Right cardiac atrium (tissue), 5 donors: ENCODE measurements at regions not wholly inside any gene's neighbourhood (a gene's known extent, or its start where the extent isn't known, plus 50 kb on each side); places are given as distances from the start of the nearest gene placed in this dataset.
A peak's percentile ranks its signal among the peaks of the same experiment; 100 is the strongest.

Experiments
- ATAC-seq, 2 donors: fragments of 200-7000 bp; cut with Tn5 transposase; one replicate each; pipeline versions ENCODE4 v1.8.0 to v1.9.1; 2020; ENCODE audit warnings: moderate library complexity in 2 of 2, mild to moderate bottlenecking in 1 of 2
- DNase-seq, 3 donors: peaks; one replicate each; pipeline ENCODE4 v3.0.0-alpha.2; 2020
- H3K27ac ChIP-seq: one replicate; pipeline ENCODE4 v1.5.1; 2013; ENCODE audit warnings: mild to moderate bottlenecking, low read length, control low read depth, moderate library complexity
- H3K27me3 ChIP-seq: one replicate; pipeline ENCODE4 v1.6.1; 2013; ENCODE audit not compliant: control insufficient read depth, insufficient read depth
- H3K4me1 ChIP-seq: one replicate; pipeline ENCODE4 v1.6.1; 2013; ENCODE audit warnings: low read length; ENCODE audit not compliant: control insufficient read depth, insufficient read depth
- H3K4me3 ChIP-seq: one replicate; pipeline ENCODE4 v1.5.1; 2013; ENCODE audit warnings: low read length, control low read depth
- H3K9me3 ChIP-seq: one replicate; pipeline ENCODE4 v1.6.1; 2013; ENCODE audit warnings: low read length; ENCODE audit not compliant: control insufficient read depth
- WGBS: extraction: QIAGEN DNeasy Blood & Tissue Kit; methylation state at CpG from one replicate; pipeline ENCODE4 v1.1.7; 2013; 5-methylcytosine and 5-hydroxymethylcytosine counted together
- intact Hi-C, 4 donors: fragments of 100-400 bp; cut with DNase I; formaldehyde crosslinking; loops; one replicate each; pipeline versions ENCODE4 v1.11.0 to v1.14.0; 2022 to 2023
- donor health status: healthy with polysubstance abuse.
- donor health status: DM: no; HTN: yes; CAD: no.
- donor health status: DM: no; HTN: no; CAD: no.
- donor health status: DM: no; HTN: yes; CAD: no; lungs with severe emphysema.
- donor health status: DM: yes; HTN: yes; CAD: no.

GRCh38 chr17:72366626-72367025 is 245.8 kb downstream of the SOX9 start:
- Histone ChIP-seq H3K9me3 (no peaks in the 10 kb centered on the region), H3K4me1 (no peaks in the 10 kb centered on the region), H3K4me3 (no peak overlapping the region), H3K27ac (no peak overlapping the region), H3K27me3 (no peaks in the 10 kb centered on the region)
- WGBS = 91% methylated on average over 2 of the region's 2 CpGs
- DNase-seq (no peak), ATAC-seq (no peak)
- intact Hi-C loops = no loop called here

- DNase-seq = no peak
- WGBS = 96% methylated on average over 3 of the region's 4 CpGs
- no peak overlapping the region for H3K4me3 ChIP-seq
- ATAC-seq = no peak
- H3K27ac ChIP-seq = no peak overlapping the region
- intact Hi-C loops = no loop called here
- no peaks in the 10 kb centered on the region for H3K9me3 ChIP-seq
- no peaks in the 10 kb centered on the region for H3K27me3 ChIP-seq
- H3K4me1 ChIP-seq = no peaks in the 10 kb centered on the region
Observed at GRCh38 chr17:72368191-72368590, 247.4 kb downstream of the SOX9 start.

DNA sequence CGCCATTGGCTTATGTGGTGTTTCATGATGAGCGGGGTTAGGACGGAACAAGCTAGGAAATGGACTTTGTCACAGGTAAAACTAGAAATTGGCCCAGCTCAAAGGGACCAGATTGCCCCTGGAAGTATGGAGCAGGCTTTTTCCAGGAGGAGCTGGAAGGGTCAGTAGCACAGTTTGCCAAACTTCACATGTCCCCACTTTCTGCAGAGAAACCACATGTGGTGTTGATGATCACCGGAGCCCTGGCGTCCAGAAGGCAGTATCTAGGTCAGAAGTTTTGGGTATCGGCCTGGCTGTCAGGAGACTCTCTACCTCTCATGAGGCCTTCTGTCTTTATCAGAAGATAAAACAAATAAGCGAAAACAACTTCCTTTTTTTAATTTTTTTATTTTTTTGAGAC is 248.5 kb downstream of the SOX9 start:
- Histone ChIP-seq H3K9me3 (no peaks in the 10 kb centered on the region), H3K4me1 (peaks cover 2% of the 10 kb centered on the region), H3K27ac (no peak overlapping the region), H3K27me3 (no peaks in the 10 kb centered on the region), H3K4me3 (no peak overlapping the region)
- WGBS = 74% methylated on average over 7 of the region's 7 CpGs
- ATAC-seq = no peak
- intact Hi-C loops = no loop called here
- no peak for DNase-seq

DNA sequence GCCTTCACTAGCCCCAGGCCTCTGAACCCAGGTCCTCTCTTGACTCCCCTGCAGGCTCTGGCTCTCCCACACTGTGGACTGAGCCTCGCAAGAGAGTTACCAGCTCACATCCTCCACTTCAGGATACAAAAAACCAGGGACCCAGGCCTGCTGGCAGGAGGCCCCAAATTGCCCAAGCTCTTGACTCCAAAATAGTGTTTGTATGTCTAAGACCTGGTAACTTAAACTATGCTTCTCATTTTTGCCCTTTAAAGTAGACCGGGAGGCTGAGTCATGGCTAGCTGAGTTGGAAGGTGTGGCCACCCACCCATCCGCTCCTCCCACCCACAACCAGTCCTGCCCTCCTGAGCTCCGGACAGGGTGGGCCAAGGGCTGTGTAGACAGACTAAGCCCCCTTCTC is 250.0 kb downstream of the SOX9 start:
- no peaks in the 10 kb centered on the region for H3K9me3 ChIP-seq
- intact Hi-C loops = loop anchor here in 1 of 4 donors (10.0 kb wide), 1 partner anchor 64 kb away; no protein-coding TSS in a partner anchor
- H3K27me3 ChIP-seq = no peaks in the 10 kb centered on the region
- H3K4me1 ChIP-seq = peaks cover 2% of the 10 kb centered on the region
- ATAC-seq (peak in 1 of 2 donors; percentile 48), DNase-seq (peak in 1 of 3 donors; percentile 28)
- H3K4me3 ChIP-seq = no peak overlapping the region
- WGBS = 86% methylated on average over 4 of the region's 4 CpGs
- no peak overlapping the region for H3K27ac ChIP-seq

- ATAC-seq = no peak
- H3K4me1 ChIP-seq = peaks cover 2% of the 10 kb centered on the region
- H3K27me3 ChIP-seq = no peaks in the 10 kb centered on the region
- H3K27ac ChIP-seq = no peak overlapping the region
- intact Hi-C loops = loop anchor here in 1 of 4 donors (10.0 kb wide), 1 partner anchor 63 kb away; no protein-coding TSS in a partner anchor
- H3K4me3 ChIP-seq = no peak overlapping the region
- no peak for DNase-seq
- no peaks in the 10 kb centered on the region for H3K9me3 ChIP-seq
- 89% methylated on average over 10 of the region's 10 CpGs for WGBS
Observed at GRCh38 chr17:72372185-72372584, 251.4 kb downstream of the SOX9 start.

DNA sequence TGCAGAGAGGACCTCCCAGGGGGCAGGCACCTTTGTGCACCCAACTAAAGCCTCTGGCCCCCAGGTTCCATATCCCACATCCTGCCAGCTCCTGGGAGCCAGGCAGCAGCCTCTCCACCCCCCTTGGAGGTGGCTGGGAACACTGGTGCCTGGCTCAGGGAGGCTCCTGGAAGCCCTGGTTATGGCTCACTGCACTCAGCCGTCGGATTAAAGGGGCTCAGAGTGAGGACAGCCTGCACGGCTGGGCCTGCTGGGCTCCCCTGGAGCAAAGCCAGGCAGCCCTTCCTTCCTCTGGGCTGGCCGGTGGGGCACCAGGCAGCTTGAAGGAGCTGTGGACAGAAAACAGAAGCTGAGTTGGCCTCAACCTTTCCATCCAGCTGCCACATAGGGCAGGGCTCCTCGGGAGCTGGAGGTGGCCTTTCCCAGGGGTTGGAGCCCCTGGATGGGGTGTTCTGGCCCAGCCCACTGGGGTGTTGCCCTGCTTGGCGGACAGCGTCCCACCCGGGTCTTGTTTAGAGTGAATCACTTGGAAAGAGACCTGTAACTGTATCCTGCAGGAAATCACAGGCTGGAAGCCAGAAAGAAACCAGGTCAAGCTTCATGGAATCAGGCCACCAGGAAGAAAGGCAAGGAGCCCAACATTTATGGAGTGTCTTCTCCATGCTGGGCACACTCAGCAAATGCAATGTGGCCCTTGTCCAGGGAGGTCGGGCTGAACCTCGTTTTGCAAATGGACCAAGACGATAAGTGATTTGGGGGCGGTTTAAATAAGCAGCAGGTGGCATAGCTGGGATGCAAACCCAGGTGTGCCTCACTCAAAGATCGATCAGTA is 253.3 kb downstream of the SOX9 start:
- ATAC-seq (peak; percentile 36 to 64), DNase-seq (peak in 2 of 3 donors; percentile 30 to 66)
- Histone ChIP-seq H3K9me3 (no peaks in the 10 kb centered on the region), H3K4me1 (peaks cover 2% of the 10 kb centered on the region), H3K4me3 (no peak overlapping the region), H3K27me3 (no peaks in the 10 kb centered on the region), H3K27ac (no peak overlapping the region)
- WGBS = 51% methylated on average over 13 of the region's 13 CpGs
- intact Hi-C loops = loop anchor here in 1 of 4 donors (10.0 kb wide), 1 partner anchor 61 kb away; no protein-coding TSS in a partner anchor

- WGBS = 60% methylated on average over 16 of the region's 16 CpGs
- no peaks in the 10 kb centered on the region for H3K9me3 ChIP-seq
- intact Hi-C loops = loop anchor here in 1 of 4 donors (10.0 kb wide), 1 partner anchor 58 kb away; no protein-coding TSS in a partner anchor
- H3K4me1 ChIP-seq = peaks cover 2% of the 10 kb centered on the region
- H3K4me3 ChIP-seq = no peak overlapping the region
- ATAC-seq (no peak), DNase-seq (no peak)
- no peaks in the 10 kb centered on the region for H3K27me3 ChIP-seq
- H3K27ac ChIP-seq = no peak overlapping the region
Observed at GRCh38 chr17:72376526-72377345, 255.9 kb downstream of the SOX9 start.

DNA sequence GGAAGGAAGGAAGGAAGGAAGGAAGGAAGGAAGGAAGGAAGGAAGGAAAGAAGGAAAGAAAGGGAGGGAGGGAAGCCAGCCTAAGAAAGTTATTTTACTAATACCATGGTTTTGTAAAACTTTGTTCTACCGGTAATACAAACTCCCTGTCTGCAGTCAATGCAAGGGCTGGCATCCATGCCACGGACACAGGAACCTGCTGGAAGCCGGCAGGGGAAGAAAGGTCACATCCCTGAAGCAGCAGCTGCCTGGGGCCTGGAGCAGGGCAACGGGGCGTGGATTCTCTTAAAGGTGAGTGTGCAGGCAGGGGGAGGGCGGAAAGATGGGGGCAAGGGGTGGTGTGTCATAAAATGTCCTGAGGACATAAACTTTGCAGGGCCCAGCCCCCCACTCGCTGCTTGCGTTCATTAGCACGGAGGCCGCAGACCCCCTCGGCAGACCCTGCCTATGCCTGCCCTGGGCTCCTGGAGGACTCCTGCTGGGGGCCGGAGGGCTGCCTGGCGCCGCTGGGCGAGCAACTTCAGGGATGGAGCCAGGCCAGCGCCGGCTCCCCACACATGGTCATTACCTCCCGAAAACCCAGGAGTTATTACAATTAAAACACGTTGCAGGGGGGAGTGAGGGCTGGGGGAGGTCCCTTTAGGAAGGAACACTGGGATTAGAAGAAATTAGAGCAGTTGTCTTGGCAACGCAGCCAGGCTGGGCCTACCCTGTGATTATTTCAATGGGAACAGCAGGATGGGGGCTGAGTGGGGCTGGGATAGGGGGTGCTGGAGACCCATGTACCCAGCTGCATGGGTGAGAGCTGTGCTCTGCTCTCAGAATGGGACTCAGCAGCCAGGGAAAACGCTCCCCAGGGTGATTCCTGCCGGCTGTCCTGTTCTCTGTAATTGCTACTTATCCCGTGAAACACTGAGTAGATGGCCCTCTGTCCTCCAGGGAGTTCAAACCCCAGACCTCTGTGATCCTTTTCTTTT is 257.9 kb downstream of the SOX9 start:
- no peaks in the 10 kb centered on the region for H3K9me3 ChIP-seq
- H3K27me3 ChIP-seq = no peaks in the 10 kb centered on the region
- DNase-seq = no peak
- H3K4me1 ChIP-seq = peaks cover 2% of the 10 kb centered on the region
- ATAC-seq = no peak
- no peak overlapping the region for H3K4me3 ChIP-seq
- WGBS = 71% methylated on average over 23 of the region's 23 CpGs
- no peak overlapping the region for H3K27ac ChIP-seq
- intact Hi-C loops = loop anchor here in 1 of 4 donors (10.0 kb wide), 1 partner anchor 56 kb away; no protein-coding TSS in a partner anchor

GRCh38 chr17:72379516-72379915 is 258.7 kb downstream of the SOX9 start:
- Histone ChIP-seq H3K9me3 (no peaks in the 10 kb centered on the region), H3K27ac (no peak overlapping the region), H3K27me3 (no peaks in the 10 kb centered on the region), H3K4me1 (no peaks in the 10 kb centered on the region), H3K4me3 (no peak overlapping the region)
- 79% methylated on average over 11 of the region's 11 CpGs for WGBS
- ATAC-seq = no peak
- DNase-seq = no peak
- intact Hi-C loops = loop anchor here in 1 of 4 donors (10.0 kb wide), 1 partner anchor 55 kb away; no protein-coding TSS in a partner anchor

GRCh38 chr17:72380120-72380519 is 259.3 kb downstream of the SOX9 start:
- H3K9me3 ChIP-seq = no peaks in the 10 kb centered on the region
- DNase-seq (no peak), ATAC-seq (no peak)
- no peaks in the 10 kb centered on the region for H3K4me1 ChIP-seq
- no peaks in the 10 kb centered on the region for H3K27me3 ChIP-seq
- WGBS = 86% methylated on average over 6 of the region's 6 CpGs
- no peak overlapping the region for H3K4me3 ChIP-seq
- no peak overlapping the region for H3K27ac ChIP-seq
- intact Hi-C loops = no loop called here
